A549 (cell line): ENCODE measurements at regions not wholly inside any gene's neighbourhood (a gene's known extent, or its start where the extent isn't known, plus 50 kb on each side); places are given as distances from the start of the nearest gene placed in this dataset.

Experiments used
- TF ChIP-seq, protein P1 (sequence below): fragments of >200 bp; sonication (Bioruptor Twin); formaldehyde crosslinking; IDR thresholded peaks from 3 replicates; pipeline ENCODE4 v1.5.1; 2016
- TF ChIP-seq, protein P2 (sequence below): fragments of 250-450 bp; sonication (Bioruptor Pico); IDR thresholded peaks from 2 replicates; pipeline ENCODE4 v1.5.0; 2021; ENCODE audit warnings: mild to moderate bottlenecking, moderate library complexity, borderline replicate concordance

DNA sequence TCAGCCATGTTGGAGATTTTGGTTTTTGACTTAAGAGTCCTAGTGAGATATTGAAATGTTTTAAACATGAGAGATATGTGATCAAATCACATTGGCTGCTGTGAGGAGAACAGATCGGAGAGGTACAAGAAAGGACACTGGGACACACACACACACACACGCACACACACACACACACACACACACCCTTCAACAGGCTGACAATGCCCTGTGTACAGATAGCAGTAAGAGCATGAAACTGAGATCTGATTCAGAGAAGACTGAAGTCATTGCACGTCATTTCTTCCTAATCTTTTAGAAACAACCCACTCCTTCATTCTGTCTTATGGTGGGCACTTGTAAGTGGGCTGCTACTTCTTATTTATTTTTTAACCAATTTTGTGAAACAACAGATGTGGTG is 200.5 kb upstream of the E2F8 start:
- TF ChIP-seq, protein P1, sequence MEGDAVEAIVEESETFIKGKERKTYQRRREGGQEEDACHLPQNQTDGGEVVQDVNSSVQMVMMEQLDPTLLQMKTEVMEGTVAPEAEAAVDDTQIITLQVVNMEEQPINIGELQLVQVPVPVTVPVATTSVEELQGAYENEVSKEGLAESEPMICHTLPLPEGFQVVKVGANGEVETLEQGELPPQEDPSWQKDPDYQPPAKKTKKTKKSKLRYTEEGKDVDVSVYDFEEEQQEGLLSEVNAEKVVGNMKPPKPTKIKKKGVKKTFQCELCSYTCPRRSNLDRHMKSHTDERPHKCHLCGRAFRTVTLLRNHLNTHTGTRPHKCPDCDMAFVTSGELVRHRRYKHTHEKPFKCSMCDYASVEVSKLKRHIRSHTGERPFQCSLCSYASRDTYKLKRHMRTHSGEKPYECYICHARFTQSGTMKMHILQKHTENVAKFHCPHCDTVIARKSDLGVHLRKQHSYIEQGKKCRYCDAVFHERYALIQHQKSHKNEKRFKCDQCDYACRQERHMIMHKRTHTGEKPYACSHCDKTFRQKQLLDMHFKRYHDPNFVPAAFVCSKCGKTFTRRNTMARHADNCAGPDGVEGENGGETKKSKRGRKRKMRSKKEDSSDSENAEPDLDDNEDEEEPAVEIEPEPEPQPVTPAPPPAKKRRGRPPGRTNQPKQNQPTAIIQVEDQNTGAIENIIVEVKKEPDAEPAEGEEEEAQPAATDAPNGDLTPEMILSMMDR: no peak
- TF ChIP-seq, protein P2, sequence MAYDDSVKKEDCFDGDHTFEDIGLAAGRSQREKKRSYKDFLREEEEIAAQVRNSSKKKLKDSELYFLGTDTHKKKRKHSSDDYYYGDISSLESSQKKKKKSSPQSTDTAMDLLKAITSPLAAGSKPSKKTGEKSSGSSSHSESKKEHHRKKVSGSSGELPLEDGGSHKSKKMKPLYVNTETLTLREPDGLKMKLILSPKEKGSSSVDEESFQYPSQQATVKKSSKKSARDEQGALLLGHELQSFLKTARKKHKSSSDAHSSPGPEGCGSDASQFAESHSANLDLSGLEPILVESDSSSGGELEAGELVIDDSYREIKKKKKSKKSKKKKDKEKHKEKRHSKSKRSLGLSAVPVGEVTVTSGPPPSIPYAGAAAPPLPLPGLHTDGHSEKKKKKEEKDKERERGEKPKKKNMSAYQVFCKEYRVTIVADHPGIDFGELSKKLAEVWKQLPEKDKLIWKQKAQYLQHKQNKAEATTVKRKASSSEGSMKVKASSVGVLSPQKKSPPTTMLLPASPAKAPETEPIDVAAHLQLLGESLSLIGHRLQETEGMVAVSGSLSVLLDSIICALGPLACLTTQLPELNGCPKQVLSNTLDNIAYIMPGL (CRISPR knock-in tag): no peak
